ENCODE measurements at regions not wholly inside any gene's neighbourhood (a gene's known extent, or its start where the extent isn't known, plus 50 kb on each side); places are given as distances from the start of the nearest gene placed in this dataset.

- Histone ChIP-seq H3K4me1 (ENCODE audit: control insufficient read depth, low read depth, low read length) (peaks cover 4% of the 10 kb centered on the region), H3K27me3 (ENCODE audit: control insufficient read depth, insufficient read depth, low read length) (no peaks in the 10 kb centered on the region), H3K36me3 (ENCODE audit: control insufficient read depth, low read depth, low read length) (no peaks in the 10 kb centered on the region), H3K4me3 (ENCODE audit: low read length) (no peak overlapping the region), H3K9me3 (ENCODE audit: control insufficient read depth, low read depth, low read length) (no peaks in the 10 kb centered on the region), H3K27ac (ENCODE audit: low read length) (no peak overlapping the region), H3K9ac (ENCODE audit: low read length) (no peak overlapping the region)
Observed at GRCh38 chr6:105494688-105495087, 91.8 kb upstream of the PREP start.

- no peaks in the 10 kb centered on the region for H3K9me3 ChIP-seq (ENCODE audit: control insufficient read depth, low read depth, low read length)
- no peaks in the 10 kb centered on the region for H3K27me3 ChIP-seq (ENCODE audit: control insufficient read depth, insufficient read depth, low read length)
- peaks cover 13% of the 10 kb centered on the region for H3K4me1 ChIP-seq (ENCODE audit: control insufficient read depth, low read depth, low read length)
- no peaks in the 10 kb centered on the region for H3K36me3 ChIP-seq (ENCODE audit: control insufficient read depth, low read depth, low read length)
- H3K27ac ChIP-seq (ENCODE audit: low read length): no peak overlapping the region
- H3K9ac ChIP-seq (ENCODE audit: low read length): no peak overlapping the region
- no peak overlapping the region for H3K4me3 ChIP-seq (ENCODE audit: low read length)
Observed at GRCh38 chr6:105493736-105494135, 90.9 kb upstream of the PREP start.

GRCh38 chr6:105492706-105493673 lies 90.1 kb upstream of the PREP start:
- Histone ChIP-seq H3K36me3 (ENCODE audit: control insufficient read depth, low read depth, low read length) (no peaks in the 10 kb centered on the region), H3K27me3 (ENCODE audit: control insufficient read depth, insufficient read depth, low read length) (no peaks in the 10 kb centered on the region), H3K4me3 (ENCODE audit: low read length) (no peak overlapping the region), H3K4me1 (ENCODE audit: control insufficient read depth, low read depth, low read length) (peaks cover 21% of the 10 kb centered on the region), H3K9me3 (ENCODE audit: control insufficient read depth, low read depth, low read length) (no peaks in the 10 kb centered on the region), H3K27ac (ENCODE audit: low read length) (no peak overlapping the region), H3K9ac (ENCODE audit: low read length) (no peak overlapping the region)

GRCh38 chr6:105489216-105489530 lies 86.3 kb upstream of the PREP start:
- H3K4me1 ChIP-seq (ENCODE audit: control insufficient read depth, low read depth, low read length): peaks cover 23% of the 10 kb centered on the region
- H3K27ac ChIP-seq (ENCODE audit: low read length): no peak overlapping the region

GRCh38 chr6:105488516-105489215 lies 85.8 kb upstream of the PREP start:
- H3K27me3 ChIP-seq (ENCODE audit: control insufficient read depth, insufficient read depth, low read length): no peaks in the 10 kb centered on the region
- H3K4me3 ChIP-seq (ENCODE audit: low read length): peak overlapping the region; percentile 7
- no peak overlapping the region for H3K9ac ChIP-seq (ENCODE audit: low read length)
- no peak overlapping the region for H3K27ac ChIP-seq (ENCODE audit: low read length)
- peaks cover 23% of the 10 kb centered on the region for H3K4me1 ChIP-seq (ENCODE audit: control insufficient read depth, low read depth, low read length)
- H3K9me3 ChIP-seq (ENCODE audit: control insufficient read depth, low read depth, low read length): no peaks in the 10 kb centered on the region
- no peaks in the 10 kb centered on the region for H3K36me3 ChIP-seq (ENCODE audit: control insufficient read depth, low read depth, low read length)

More at GRCh38 chr6:105489216-105489530, 86.3 kb upstream of the PREP start:
- Histone ChIP-seq H3K9ac (ENCODE audit: low read length) (no peak overlapping the region), H3K4me3 (ENCODE audit: low read length) (no peak overlapping the region), H3K9me3 (ENCODE audit: control insufficient read depth, low read depth, low read length) (no peaks in the 10 kb centered on the region), H3K27me3 (ENCODE audit: control insufficient read depth, insufficient read depth, low read length) (no peaks in the 10 kb centered on the region), H3K36me3 (ENCODE audit: control insufficient read depth, low read depth, low read length) (no peaks in the 10 kb centered on the region)

GRCh38 chr6:105487040-105487790 lies 84.3 kb upstream of the PREP start:
- Histone ChIP-seq H3K4me3 (ENCODE audit: low read length) (no peak overlapping the region), H3K4me1 (ENCODE audit: control insufficient read depth, low read depth, low read length) (peaks cover 19% of the 10 kb centered on the region), H3K36me3 (ENCODE audit: control insufficient read depth, low read depth, low read length) (no peaks in the 10 kb centered on the region), H3K27me3 (ENCODE audit: control insufficient read depth, insufficient read depth, low read length) (no peaks in the 10 kb centered on the region), H3K27ac (ENCODE audit: low read length) (no peak overlapping the region), H3K9ac (ENCODE audit: low read length) (no peak overlapping the region), H3K9me3 (ENCODE audit: control insufficient read depth, low read depth, low read length) (no peaks in the 10 kb centered on the region)

- H3K27me3 ChIP-seq (ENCODE audit: control insufficient read depth, insufficient read depth, low read length): no peaks in the 10 kb centered on the region
- H3K9ac ChIP-seq (ENCODE audit: low read length): no peak overlapping the region
- peaks cover 19% of the 10 kb centered on the region for H3K4me1 ChIP-seq (ENCODE audit: control insufficient read depth, low read depth, low read length)
- H3K27ac ChIP-seq (ENCODE audit: low read length): no peak overlapping the region
- H3K9me3 ChIP-seq (ENCODE audit: control insufficient read depth, low read depth, low read length): no peaks in the 10 kb centered on the region
- no peaks in the 10 kb centered on the region for H3K36me3 ChIP-seq (ENCODE audit: control insufficient read depth, low read depth, low read length)
- no peak overlapping the region for H3K4me3 ChIP-seq (ENCODE audit: low read length)
Observed at GRCh38 chr6:105485456-105485855, 82.6 kb upstream of the PREP start.

- Histone ChIP-seq H3K27ac (ENCODE audit: low read length) (no peak overlapping the region), H3K4me1 (ENCODE audit: control insufficient read depth, low read depth, low read length) (peaks cover 17% of the 10 kb centered on the region), H3K9ac (ENCODE audit: low read length) (no peak overlapping the region), H3K36me3 (ENCODE audit: control insufficient read depth, low read depth, low read length) (no peaks in the 10 kb centered on the region), H3K9me3 (ENCODE audit: control insufficient read depth, low read depth, low read length) (no peaks in the 10 kb centered on the region), H3K27me3 (ENCODE audit: control insufficient read depth, insufficient read depth, low read length) (no peaks in the 10 kb centered on the region), H3K4me3 (ENCODE audit: low read length) (no peak overlapping the region)
Observed at GRCh38 chr6:105484238-105485161, 81.6 kb upstream of the PREP start.

GRCh38 chr6:105483492-105483891 lies 80.6 kb upstream of the PREP start:
- Histone ChIP-seq H3K27ac (ENCODE audit: low read length) (no peak overlapping the region), H3K4me1 (ENCODE audit: control insufficient read depth, low read depth, low read length) (peaks cover 7% of the 10 kb centered on the region), H3K27me3 (ENCODE audit: control insufficient read depth, insufficient read depth, low read length) (no peaks in the 10 kb centered on the region), H3K9me3 (ENCODE audit: control insufficient read depth, low read depth, low read length) (no peaks in the 10 kb centered on the region), H3K9ac (ENCODE audit: low read length) (no peak overlapping the region), H3K36me3 (ENCODE audit: control insufficient read depth, low read depth, low read length) (no peaks in the 10 kb centered on the region), H3K4me3 (ENCODE audit: low read length) (no peak overlapping the region)

- H3K36me3 ChIP-seq (ENCODE audit: control insufficient read depth, low read depth, low read length): no peaks in the 10 kb centered on the region
- peaks cover 2% of the 10 kb centered on the region for H3K4me1 ChIP-seq (ENCODE audit: control insufficient read depth, low read depth, low read length)
- H3K27me3 ChIP-seq (ENCODE audit: control insufficient read depth, insufficient read depth, low read length): no peaks in the 10 kb centered on the region
- H3K9me3 ChIP-seq (ENCODE audit: control insufficient read depth, low read depth, low read length): no peaks in the 10 kb centered on the region
- H3K9ac ChIP-seq (ENCODE audit: low read length): no peak overlapping the region
- H3K27ac ChIP-seq (ENCODE audit: low read length): no peak overlapping the region
- no peak overlapping the region for H3K4me3 ChIP-seq (ENCODE audit: low read length)
Observed at GRCh38 chr6:105482921-105483320, 80.0 kb upstream of the PREP start.
